Endothelial cell (in vitro differentiated cells): ENCODE measurements at regions not wholly inside any gene's neighbourhood (a gene's known extent, or its start where the extent isn't known, plus 50 kb on each side); places are given as distances from the start of the nearest gene placed in this dataset.

Source experiments
- DNase-seq: peaks from one replicate; pipeline ENCODE4 v3.0.0; 2021; ENCODE audit warnings: low spot score
- H3K27ac Mint-ChIP-seq: one replicate; pipeline ENCODE4 v1.8.0; 2021; ENCODE audit warnings: mixed read lengths, inconsistent platforms; ENCODE audit not compliant: unreplicated experiment
- H3K27me3 Mint-ChIP-seq: one replicate; pipeline ENCODE4 v1.8.0; 2021; ENCODE audit warnings: mild to moderate bottlenecking, moderate library complexity, mixed read lengths, inconsistent platforms; ENCODE audit not compliant: unreplicated experiment
- H3K36me3 Mint-ChIP-seq: one replicate; pipeline ENCODE4 v1.8.0; 2021; ENCODE audit warnings: mild to moderate bottlenecking, low read depth, mixed read lengths, inconsistent platforms; ENCODE audit not compliant: unreplicated experiment
- H3K4me1 Mint-ChIP-seq: one replicate; pipeline ENCODE4 v1.8.0; 2021; ENCODE audit warnings: mild to moderate bottlenecking, mixed read lengths, inconsistent platforms; ENCODE audit not compliant: unreplicated experiment
- H3K4me3 Mint-ChIP-seq: one replicate; pipeline ENCODE4 v1.8.0; 2021; ENCODE audit warnings: mild to moderate bottlenecking, mixed read lengths, inconsistent platforms; ENCODE audit not compliant: unreplicated experiment
- H3K9me3 Mint-ChIP-seq: one replicate; pipeline ENCODE4 v1.8.0; 2021; ENCODE audit warnings: mixed read lengths, inconsistent platforms; ENCODE audit not compliant: unreplicated experiment
- CTCF ChIP-seq: fragments of 200-600 bp; sonication (generic); IDR thresholded peaks from one replicate; pipeline ENCODE4 v1.5.0; 2021; ENCODE audit warnings: antibody characterized with exemption; ENCODE audit not compliant: unreplicated experiment

DNA sequence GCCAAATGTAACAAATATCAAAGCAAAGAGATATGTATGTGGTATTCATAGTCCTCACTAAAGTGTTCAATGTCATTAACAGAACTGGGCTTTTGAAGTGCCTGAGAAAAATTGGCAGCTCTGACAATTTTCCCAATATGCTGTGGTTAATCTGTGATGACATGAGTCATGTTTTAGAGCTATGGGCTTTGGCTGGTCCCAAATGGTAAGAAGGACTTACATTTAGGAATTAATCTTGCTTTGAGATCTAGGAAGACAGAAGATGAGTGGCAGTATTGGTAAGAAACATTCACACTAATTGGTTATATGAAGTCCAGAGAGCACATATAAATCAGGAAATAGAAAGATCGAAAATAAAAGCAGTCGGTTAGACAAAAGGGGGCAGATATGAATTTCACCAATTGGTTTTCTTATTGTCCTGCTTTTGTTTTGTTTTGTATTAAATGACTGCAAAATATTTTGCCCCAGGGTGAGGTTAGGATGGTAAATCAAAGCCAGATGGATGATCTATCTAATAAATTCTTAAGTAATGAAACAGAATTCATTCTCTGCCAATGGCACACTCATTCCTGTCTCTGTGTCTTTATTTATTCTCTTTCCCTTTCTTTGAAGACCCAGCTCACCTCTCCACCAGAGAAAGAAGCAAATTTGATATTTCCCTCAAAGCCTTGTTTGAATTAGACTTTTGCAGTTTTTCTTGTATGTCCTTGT lies 993.1 kb downstream of the RPA4 start:
- DNase-seq = no peak
- no peaks in the 10 kb centered on the region for H3K36me3 Mint-ChIP-seq
- no peak overlapping the region for H3K4me3 Mint-ChIP-seq
- no peak overlapping the region for H3K27ac Mint-ChIP-seq
- no peaks in the 10 kb centered on the region for H3K9me3 Mint-ChIP-seq
- no peaks in the 10 kb centered on the region for H3K4me1 Mint-ChIP-seq
- TF ChIP-seq CTCF = no peak
- no peaks in the 10 kb centered on the region for H3K27me3 Mint-ChIP-seq

DNA sequence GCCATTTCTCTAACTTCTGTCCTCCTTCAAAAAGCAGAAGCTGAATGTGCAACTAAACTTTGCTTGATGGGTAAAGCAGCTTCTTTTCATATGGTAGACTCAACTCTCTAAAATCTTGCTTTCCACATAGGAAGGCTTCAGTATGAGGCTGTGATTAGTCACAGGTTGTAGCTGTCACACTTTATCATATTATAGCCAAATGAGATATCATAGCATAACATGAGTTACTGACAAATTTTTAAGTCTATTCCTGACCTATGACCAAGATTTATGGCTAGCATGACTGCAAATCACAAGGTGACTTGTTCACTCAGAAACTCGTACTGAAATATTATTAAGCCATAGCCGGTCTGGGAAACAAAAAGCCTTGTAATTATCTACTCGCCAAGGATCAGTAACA lies 998.6 kb downstream of the RPA4 start:
- Mint-ChIP-seq H3K27ac (no peak overlapping the region), H3K4me3 (no peak overlapping the region), H3K4me1 (no peaks in the 10 kb centered on the region), H3K27me3 (no peaks in the 10 kb centered on the region), H3K36me3 (no peaks in the 10 kb centered on the region), H3K9me3 (no peaks in the 10 kb centered on the region)
- no peak for DNase-seq
- no peak for TF ChIP-seq CTCF

GRCh38 chrX:97895751-97896150 lies 1012.0 kb downstream of the RPA4 start:
- H3K4me1 Mint-ChIP-seq = peaks cover 2% of the 10 kb centered on the region
- no peaks in the 10 kb centered on the region for H3K36me3 Mint-ChIP-seq
- H3K27me3 Mint-ChIP-seq = no peaks in the 10 kb centered on the region
- no peak for DNase-seq
- TF ChIP-seq CTCF = no peak
- H3K9me3 Mint-ChIP-seq = no peaks in the 10 kb centered on the region
- H3K27ac Mint-ChIP-seq = no peak overlapping the region
- H3K4me3 Mint-ChIP-seq = no peak overlapping the region

DNA sequence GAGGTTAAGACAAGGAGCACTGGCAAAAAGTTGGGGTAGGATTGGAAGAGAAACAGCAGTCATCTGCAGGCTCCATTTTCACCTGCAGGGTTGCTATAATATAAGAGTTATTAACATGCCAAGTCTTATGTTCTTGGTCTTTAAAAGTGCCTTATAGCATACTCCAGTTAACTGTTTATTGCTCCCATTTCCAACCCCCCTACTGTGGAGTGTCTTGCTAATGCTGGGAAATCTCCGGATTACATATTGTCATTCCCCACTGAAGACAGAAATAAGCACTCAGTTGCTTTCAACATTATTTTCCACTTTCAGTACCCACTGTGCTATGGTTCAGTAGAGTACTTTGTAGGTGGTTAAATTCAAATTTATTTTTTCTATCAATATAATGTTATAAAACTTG lies 1014.3 kb downstream of the RPA4 start:
- Mint-ChIP-seq H3K36me3 (no peaks in the 10 kb centered on the region), H3K4me3 (no peak overlapping the region), H3K4me1 (peaks cover 2% of the 10 kb centered on the region), H3K27me3 (no peaks in the 10 kb centered on the region), H3K27ac (no peak overlapping the region), H3K9me3 (no peaks in the 10 kb centered on the region)
- TF ChIP-seq CTCF = no peak
- no peak for DNase-seq

DNA sequence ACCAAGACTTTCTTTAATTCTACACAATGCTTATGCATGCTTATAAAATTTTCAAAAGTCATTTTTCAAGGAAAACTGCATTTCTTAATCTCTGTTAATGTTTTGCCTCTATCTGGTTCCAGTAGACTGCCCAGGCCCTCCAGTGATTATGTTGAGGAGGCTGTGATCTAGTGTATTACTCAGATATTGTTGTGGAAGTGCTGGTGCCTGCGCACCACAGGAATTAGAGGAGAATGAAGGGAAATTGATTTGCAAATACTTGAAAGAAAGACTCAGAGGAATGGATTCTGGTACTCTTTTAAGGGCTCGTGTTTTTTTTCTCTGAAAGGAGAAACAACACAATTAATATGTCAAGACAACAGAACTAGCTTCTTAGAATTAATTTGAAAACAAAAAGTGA lies 1015.1 kb downstream of the RPA4 start:
- H3K4me3 Mint-ChIP-seq = no peak overlapping the region
- H3K4me1 Mint-ChIP-seq = peaks cover 2% of the 10 kb centered on the region
- DNase-seq = no peak
- H3K27ac Mint-ChIP-seq = no peak overlapping the region
- H3K27me3 Mint-ChIP-seq = no peaks in the 10 kb centered on the region
- TF ChIP-seq CTCF = no peak
- H3K36me3 Mint-ChIP-seq = no peaks in the 10 kb centered on the region
- H3K9me3 Mint-ChIP-seq = no peaks in the 10 kb centered on the region
